ENCODE measurements at regions not wholly inside any gene's neighbourhood (a gene's known extent, or its start where the extent isn't known, plus 50 kb on each side); places are given as distances from the start of the nearest gene placed in this dataset.
"Not testable (repeated sequence)": the region's sequence is repeated elsewhere in the genome, so short reads cannot be mapped to it uniquely, and the experiment has no call there.

- no peak overlapping the region for H3K4me3 ChIP-seq (ENCODE audit: low read length)
- H3K9me3 ChIP-seq (ENCODE audit: control insufficient read depth, low read depth, low read length) = no peaks in the 10 kb centered on the region
- no CpG with 5 or more reads among the region's 1 CpG for WGBS (ENCODE audit: insufficient coverage, low lambda C conversion rate)
These were observed 105.6 kb upstream of the GDNF start for GRCh38 chr5:37945446-37945845.

GRCh38 chr5:37943136-37943535 is 103.3 kb upstream of the GDNF start:
- not testable (repeated sequence) for H3K4me1 ChIP-seq (ENCODE audit: control insufficient read depth, insufficient read depth, low read length); H3K36me3 ChIP-seq (ENCODE audit: control insufficient read depth, insufficient read depth, low read length); DNase-seq; H3K27me3 ChIP-seq (ENCODE audit: control insufficient read depth, insufficient read depth, low read length); H3K9me3 ChIP-seq (ENCODE audit: control insufficient read depth, low read depth, low read length); H3K27ac ChIP-seq (ENCODE audit: low read length); H3K4me3 ChIP-seq (ENCODE audit: low read length)
- WGBS (ENCODE audit: insufficient coverage, low lambda C conversion rate) = no CpG with 5 or more reads among the region's 2 CpGs

More at GRCh38 chr5:37945446-37945845, 105.6 kb upstream of the GDNF start:
- no peak overlapping the region for H3K27ac ChIP-seq (ENCODE audit: low read length)
- DNase-seq = no peak
- no peaks in the 10 kb centered on the region for H3K4me1 ChIP-seq (ENCODE audit: control insufficient read depth, insufficient read depth, low read length)
- no peaks in the 10 kb centered on the region for H3K27me3 ChIP-seq (ENCODE audit: control insufficient read depth, insufficient read depth, low read length)
- H3K36me3 ChIP-seq (ENCODE audit: control insufficient read depth, insufficient read depth, low read length) = no peaks in the 10 kb centered on the region

GRCh38 chr5:37940931-37941623 is 101.2 kb upstream of the GDNF start:
- WGBS (ENCODE audit: insufficient coverage, low lambda C conversion rate) = no CpG with 5 or more reads among the region's 4 CpGs
- no peak for DNase-seq
- no peaks in the 10 kb centered on the region for H3K4me1 ChIP-seq (ENCODE audit: control insufficient read depth, insufficient read depth, low read length)
- H3K4me3 ChIP-seq (ENCODE audit: low read length) = no peak overlapping the region
- no peaks in the 10 kb centered on the region for H3K27me3 ChIP-seq (ENCODE audit: control insufficient read depth, insufficient read depth, low read length)
- no peak overlapping the region for H3K27ac ChIP-seq (ENCODE audit: low read length)
- H3K36me3 ChIP-seq (ENCODE audit: control insufficient read depth, insufficient read depth, low read length) = no peaks in the 10 kb centered on the region
- no peaks in the 10 kb centered on the region for H3K9me3 ChIP-seq (ENCODE audit: control insufficient read depth, low read depth, low read length)

GRCh38 chr5:37938861-37939260 is 99.0 kb upstream of the GDNF start:
- no CpG with 5 or more reads among the region's 2 CpGs for WGBS (ENCODE audit: insufficient coverage, low lambda C conversion rate)
- no peak for DNase-seq

GRCh38 chr5:37938076-37938852 is 98.4 kb upstream of the GDNF start:
- no peak for DNase-seq
- Histone ChIP-seq H3K9me3 (ENCODE audit: control insufficient read depth, low read depth, low read length) (no peaks in the 10 kb centered on the region), H3K4me1 (ENCODE audit: control insufficient read depth, insufficient read depth, low read length) (no peaks in the 10 kb centered on the region), H3K27me3 (ENCODE audit: control insufficient read depth, insufficient read depth, low read length) (no peaks in the 10 kb centered on the region), H3K4me3 (ENCODE audit: low read length) (no peak overlapping the region), H3K27ac (ENCODE audit: low read length) (no peak overlapping the region), H3K36me3 (ENCODE audit: control insufficient read depth, insufficient read depth, low read length) (no peaks in the 10 kb centered on the region)
- WGBS (ENCODE audit: insufficient coverage, low lambda C conversion rate) = no CpG with 5 or more reads among the region's 4 CpGs

More at GRCh38 chr5:37938861-37939260, 99.0 kb upstream of the GDNF start:
- Histone ChIP-seq H3K27ac (ENCODE audit: low read length) (no peak overlapping the region), H3K4me1 (ENCODE audit: control insufficient read depth, insufficient read depth, low read length) (no peaks in the 10 kb centered on the region), H3K36me3 (ENCODE audit: control insufficient read depth, insufficient read depth, low read length) (no peaks in the 10 kb centered on the region), H3K4me3 (ENCODE audit: low read length) (no peak overlapping the region), H3K27me3 (ENCODE audit: control insufficient read depth, insufficient read depth, low read length) (no peaks in the 10 kb centered on the region), H3K9me3 (ENCODE audit: control insufficient read depth, low read depth, low read length) (no peaks in the 10 kb centered on the region)

GRCh38 chr5:37936091-37936490 is 96.2 kb upstream of the GDNF start:
- H3K4me1 ChIP-seq (ENCODE audit: control insufficient read depth, insufficient read depth, low read length) = no peaks in the 10 kb centered on the region
- no peak for DNase-seq
- H3K9me3 ChIP-seq (ENCODE audit: control insufficient read depth, low read depth, low read length) = no peaks in the 10 kb centered on the region
- no peak overlapping the region for H3K27ac ChIP-seq (ENCODE audit: low read length)
- no peaks in the 10 kb centered on the region for H3K36me3 ChIP-seq (ENCODE audit: control insufficient read depth, insufficient read depth, low read length)
- no peaks in the 10 kb centered on the region for H3K27me3 ChIP-seq (ENCODE audit: control insufficient read depth, insufficient read depth, low read length)
- WGBS (ENCODE audit: insufficient coverage, low lambda C conversion rate) = 85% methylated on average over 4 of the region's 5 CpGs
- no peak overlapping the region for H3K4me3 ChIP-seq (ENCODE audit: low read length)

GRCh38 chr5:37933576-37933975 is 93.7 kb upstream of the GDNF start:
- Histone ChIP-seq H3K27ac (ENCODE audit: low read length) (no peak overlapping the region), H3K4me3 (ENCODE audit: low read length) (no peak overlapping the region), H3K4me1 (ENCODE audit: control insufficient read depth, insufficient read depth, low read length) (no peaks in the 10 kb centered on the region), H3K9me3 (ENCODE audit: control insufficient read depth, low read depth, low read length) (no peaks in the 10 kb centered on the region), H3K36me3 (ENCODE audit: control insufficient read depth, insufficient read depth, low read length) (no peaks in the 10 kb centered on the region), H3K27me3 (ENCODE audit: control insufficient read depth, insufficient read depth, low read length) (no peaks in the 10 kb centered on the region)
- no peak for DNase-seq
- 93% methylated on average over 3 of the region's 7 CpGs for WGBS (ENCODE audit: insufficient coverage, low lambda C conversion rate)

GRCh38 chr5:37932450-37932849 is 92.6 kb upstream of the GDNF start:
- no peaks in the 10 kb centered on the region for H3K27me3 ChIP-seq (ENCODE audit: control insufficient read depth, insufficient read depth, low read length)
- no peak overlapping the region for H3K27ac ChIP-seq (ENCODE audit: low read length)
- H3K4me3 ChIP-seq (ENCODE audit: low read length) = no peak overlapping the region
- H3K4me1 ChIP-seq (ENCODE audit: control insufficient read depth, insufficient read depth, low read length) = no peaks in the 10 kb centered on the region
- 100% methylated on average over 2 of the region's 3 CpGs for WGBS (ENCODE audit: insufficient coverage, low lambda C conversion rate)
- DNase-seq = no peak
- H3K9me3 ChIP-seq (ENCODE audit: control insufficient read depth, low read depth, low read length) = no peaks in the 10 kb centered on the region
- no peaks in the 10 kb centered on the region for H3K36me3 ChIP-seq (ENCODE audit: control insufficient read depth, insufficient read depth, low read length)

GRCh38 chr5:37931541-37931940 is 91.7 kb upstream of the GDNF start:
- H3K4me1 ChIP-seq (ENCODE audit: control insufficient read depth, insufficient read depth, low read length) = no peaks in the 10 kb centered on the region
- DNase-seq = no peak
- H3K27me3 ChIP-seq (ENCODE audit: control insufficient read depth, insufficient read depth, low read length) = no peaks in the 10 kb centered on the region
- no peaks in the 10 kb centered on the region for H3K36me3 ChIP-seq (ENCODE audit: control insufficient read depth, insufficient read depth, low read length)
- no peaks in the 10 kb centered on the region for H3K9me3 ChIP-seq (ENCODE audit: control insufficient read depth, low read depth, low read length)
- no peak overlapping the region for H3K4me3 ChIP-seq (ENCODE audit: low read length)
- WGBS (ENCODE audit: insufficient coverage, low lambda C conversion rate) = no CpG with 5 or more reads among the region's 2 CpGs
- no peak overlapping the region for H3K27ac ChIP-seq (ENCODE audit: low read length)

GRCh38 chr5:37930350-37930749 is 90.5 kb upstream of the GDNF start:
- Histone ChIP-seq H3K27ac (ENCODE audit: low read length) (no peak overlapping the region), H3K36me3 (ENCODE audit: control insufficient read depth, insufficient read depth, low read length) (no peaks in the 10 kb centered on the region), H3K27me3 (ENCODE audit: control insufficient read depth, insufficient read depth, low read length) (peaks cover 2% of the 10 kb centered on the region), H3K4me3 (ENCODE audit: low read length) (no peak overlapping the region), H3K9me3 (ENCODE audit: control insufficient read depth, low read depth, low read length) (no peaks in the 10 kb centered on the region), H3K4me1 (ENCODE audit: control insufficient read depth, insufficient read depth, low read length) (no peaks in the 10 kb centered on the region)
- 90% methylated on average over 1 of the region's 2 CpGs for WGBS (ENCODE audit: insufficient coverage, low lambda C conversion rate)
- DNase-seq = no peak
